ENCODE measurements at regions not wholly inside any gene's neighbourhood (a gene's known extent, or its start where the extent isn't known, plus 50 kb on each side); places are given as distances from the start of the nearest gene placed in this dataset.

- TF ChIP-seq POLR2A (IDR thresholded peaks at IDR 0.05) (no peak), CTCF (IDR thresholded peaks at IDR 0.05 in 8 of 11, conservative IDR thresholded peaks at IDR 0.05 in 3 of 11) (no peak)
These were observed 572.9 kb upstream of the PFKP start for GRCh38 chr10:2494399-2494798.

Measured in spleen (tissue), 7 donors.